ENCODE measurements at regions not wholly inside any gene's neighbourhood (a gene's known extent, or its start where the extent isn't known, plus 50 kb on each side); places are given as distances from the start of the nearest gene placed in this dataset.

GRCh38 chr12:30450226-30450625 lies 245.4 kb downstream of the IPO8 start:
- TF ChIP-seq, protein P1, sequence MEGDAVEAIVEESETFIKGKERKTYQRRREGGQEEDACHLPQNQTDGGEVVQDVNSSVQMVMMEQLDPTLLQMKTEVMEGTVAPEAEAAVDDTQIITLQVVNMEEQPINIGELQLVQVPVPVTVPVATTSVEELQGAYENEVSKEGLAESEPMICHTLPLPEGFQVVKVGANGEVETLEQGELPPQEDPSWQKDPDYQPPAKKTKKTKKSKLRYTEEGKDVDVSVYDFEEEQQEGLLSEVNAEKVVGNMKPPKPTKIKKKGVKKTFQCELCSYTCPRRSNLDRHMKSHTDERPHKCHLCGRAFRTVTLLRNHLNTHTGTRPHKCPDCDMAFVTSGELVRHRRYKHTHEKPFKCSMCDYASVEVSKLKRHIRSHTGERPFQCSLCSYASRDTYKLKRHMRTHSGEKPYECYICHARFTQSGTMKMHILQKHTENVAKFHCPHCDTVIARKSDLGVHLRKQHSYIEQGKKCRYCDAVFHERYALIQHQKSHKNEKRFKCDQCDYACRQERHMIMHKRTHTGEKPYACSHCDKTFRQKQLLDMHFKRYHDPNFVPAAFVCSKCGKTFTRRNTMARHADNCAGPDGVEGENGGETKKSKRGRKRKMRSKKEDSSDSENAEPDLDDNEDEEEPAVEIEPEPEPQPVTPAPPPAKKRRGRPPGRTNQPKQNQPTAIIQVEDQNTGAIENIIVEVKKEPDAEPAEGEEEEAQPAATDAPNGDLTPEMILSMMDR (IDR thresholded peaks at IDR 0.05) = no peak
- no peak for TF ChIP-seq POLR2A (IDR thresholded peaks at IDR 0.05)
